ENCODE measurements at regions not wholly inside any gene's neighbourhood (a gene's known extent, or its start where the extent isn't known, plus 50 kb on each side); places are given as distances from the start of the nearest gene placed in this dataset.
"Not testable (repeated sequence)": the region's sequence is repeated elsewhere in the genome, so short reads cannot be mapped to it uniquely, and the experiment has no call there.

GRCh38 chr7:9149499-9150082 is 716.2 kb downstream of the NXPH1 start:
- no peaks in the 10 kb centered on the region for H3K36me3 Mint-ChIP-seq (ENCODE audit: low read depth, unreplicated experiment)
- H3K27me3 Mint-ChIP-seq (ENCODE audit: unreplicated experiment): no peaks in the 10 kb centered on the region
- TF ChIP-seq CTCF (IDR thresholded peaks at IDR 0.05; ENCODE audit: unreplicated experiment): no peak
- no peaks in the 10 kb centered on the region for H3K4me1 Mint-ChIP-seq (ENCODE audit: unreplicated experiment)
- H3K9me3 Mint-ChIP-seq (ENCODE audit: unreplicated experiment): no peaks in the 10 kb centered on the region
- DNase-seq (ENCODE audit: low spot score): no peak
- H3K27ac Mint-ChIP-seq (ENCODE audit: unreplicated experiment): no peak overlapping the region
- H3K4me3 Mint-ChIP-seq (ENCODE audit: unreplicated experiment): no peak overlapping the region

- DNase-seq (ENCODE audit: low spot score); H3K4me3 Mint-ChIP-seq (ENCODE audit: unreplicated experiment); H3K27ac Mint-ChIP-seq (ENCODE audit: unreplicated experiment); H3K9me3 Mint-ChIP-seq (ENCODE audit: unreplicated experiment); H3K36me3 Mint-ChIP-seq (ENCODE audit: low read depth, unreplicated experiment); H3K4me1 Mint-ChIP-seq (ENCODE audit: unreplicated experiment); H3K27me3 Mint-ChIP-seq (ENCODE audit: unreplicated experiment): not testable (repeated sequence)
Observed at GRCh38 chr7:9163691-9164090, 730.3 kb downstream of the NXPH1 start.

DNA sequence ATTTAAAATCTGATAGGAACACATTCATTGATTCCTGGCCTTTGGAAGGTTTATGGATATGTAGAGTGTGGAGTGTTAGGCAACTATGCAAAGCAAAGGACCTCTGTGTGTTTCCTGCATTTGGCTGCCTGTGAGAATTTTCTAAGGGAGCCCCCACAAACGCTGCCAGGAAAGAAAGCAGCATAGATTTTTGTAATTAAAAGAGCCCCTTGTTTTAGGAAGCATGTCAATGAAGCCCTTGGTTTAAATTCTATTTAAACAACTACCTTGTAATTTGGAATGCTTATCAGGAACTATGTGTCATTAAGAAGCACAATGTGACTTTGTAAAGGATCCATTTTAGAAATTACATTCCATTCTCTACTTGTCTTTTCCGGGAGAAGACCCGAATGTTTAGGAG is 742.5 kb downstream of the NXPH1 start:
- H3K36me3 Mint-ChIP-seq (ENCODE audit: low read depth, unreplicated experiment): no peaks in the 10 kb centered on the region
- H3K9me3 Mint-ChIP-seq (ENCODE audit: unreplicated experiment): no peaks in the 10 kb centered on the region
- no peak for DNase-seq (ENCODE audit: low spot score)
- H3K27me3 Mint-ChIP-seq (ENCODE audit: unreplicated experiment): no peaks in the 10 kb centered on the region
- H3K4me1 Mint-ChIP-seq (ENCODE audit: unreplicated experiment): no peaks in the 10 kb centered on the region
- H3K4me3 Mint-ChIP-seq (ENCODE audit: unreplicated experiment): no peak overlapping the region
- no peak for TF ChIP-seq CTCF (IDR thresholded peaks at IDR 0.05; ENCODE audit: unreplicated experiment)
- no peak overlapping the region for H3K27ac Mint-ChIP-seq (ENCODE audit: unreplicated experiment)

DNA sequence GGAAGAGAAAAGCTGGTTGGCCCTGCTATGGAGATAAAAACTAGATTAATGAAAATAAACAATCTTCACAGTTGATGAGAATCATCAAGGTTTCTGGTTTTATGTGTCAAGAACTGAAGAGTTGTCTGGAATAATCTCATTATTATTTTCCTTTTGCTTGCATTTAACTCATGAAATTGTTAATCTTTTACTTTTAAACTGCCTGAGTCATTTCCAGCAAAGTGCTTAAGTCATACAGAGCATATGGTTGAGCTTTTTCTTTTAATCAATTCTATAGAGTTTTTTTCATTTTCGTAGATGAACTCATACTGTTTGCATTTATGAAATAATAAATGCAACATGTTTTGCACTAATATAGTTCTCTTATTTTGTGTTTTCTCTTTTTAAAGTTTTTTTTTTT is 747.9 kb downstream of the NXPH1 start:
- no peaks in the 10 kb centered on the region for H3K27me3 Mint-ChIP-seq (ENCODE audit: unreplicated experiment)
- no peaks in the 10 kb centered on the region for H3K9me3 Mint-ChIP-seq (ENCODE audit: unreplicated experiment)
- H3K4me3 Mint-ChIP-seq (ENCODE audit: unreplicated experiment): no peak overlapping the region
- H3K36me3 Mint-ChIP-seq (ENCODE audit: low read depth, unreplicated experiment): no peaks in the 10 kb centered on the region
- no peak for TF ChIP-seq CTCF (IDR thresholded peaks at IDR 0.05; ENCODE audit: unreplicated experiment)
- no peaks in the 10 kb centered on the region for H3K4me1 Mint-ChIP-seq (ENCODE audit: unreplicated experiment)
- no peak overlapping the region for H3K27ac Mint-ChIP-seq (ENCODE audit: unreplicated experiment)
- no peak for DNase-seq (ENCODE audit: low spot score)

DNA sequence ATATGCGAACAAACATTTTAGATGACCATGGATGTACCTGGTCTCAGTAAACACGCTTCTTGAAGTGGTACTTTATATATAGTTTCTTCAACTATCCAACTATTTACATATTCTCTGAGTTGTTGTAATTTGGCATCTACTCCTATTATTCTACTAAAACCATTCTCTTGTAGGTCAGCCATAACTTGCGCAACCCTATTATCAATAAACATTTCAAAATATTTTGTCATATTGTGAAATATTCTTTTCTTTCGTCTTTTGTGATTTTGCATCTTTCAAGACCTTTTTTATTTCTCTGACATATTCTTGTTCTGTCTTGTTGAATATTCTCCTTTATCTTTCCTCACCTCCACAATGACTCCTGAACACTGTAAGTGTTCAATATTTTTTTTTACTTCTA is 753.3 kb downstream of the NXPH1 start:
- TF ChIP-seq CTCF (IDR thresholded peaks at IDR 0.05; ENCODE audit: unreplicated experiment): no peak
- no peak for DNase-seq (ENCODE audit: low spot score)
- Mint-ChIP-seq H3K4me1 (ENCODE audit: unreplicated experiment) (no peaks in the 10 kb centered on the region), H3K27me3 (ENCODE audit: unreplicated experiment) (no peaks in the 10 kb centered on the region), H3K9me3 (ENCODE audit: unreplicated experiment) (no peaks in the 10 kb centered on the region), H3K36me3 (ENCODE audit: low read depth, unreplicated experiment) (no peaks in the 10 kb centered on the region), H3K27ac (ENCODE audit: unreplicated experiment) (no peak overlapping the region), H3K4me3 (ENCODE audit: unreplicated experiment) (no peak overlapping the region)

Measured in endothelial cell (in vitro differentiated cells).